GM12878 (cell line): ENCODE measurements at regions not wholly inside any gene's neighbourhood (a gene's known extent, or its start where the extent isn't known, plus 50 kb on each side); places are given as distances from the start of the nearest gene placed in this dataset.

Source experiments
- ATAC-seq: fragments of 200-7000 bp; cut with Tn5 transposase; 3 replicates; pipeline ENCODE4 v1.9.1; 2020; ENCODE audit warnings: mild to moderate bottlenecking, moderate library complexity
- BruUV-seq: library from RNA; stranded (reverse); fragments of 400-500 nt; replicated peaks from 2 replicates; lab custom pipeline; 2021; lab: Mats Ljungman, UMichigan
- CTCF ChIA-PET: fragments of 300-600 bp; sonication (Branson Sonifier 250); formaldehyde crosslinking; extraction: SDS; loops from one replicate; lab custom pipeline; 2021; ENCODE audit warnings: inconsistent platforms; lab: Yijun Ruan, JAX
- POLR2A ChIA-PET: fragments of 350-600 bp; formaldehyde crosslinking; extraction: SDS; loops from one replicate; lab custom pipeline; 2021; ENCODE audit warnings: inconsistent platforms; lab: Charles Lee
- RAD21 ChIA-PET: fragments of 300-600 bp; sonication (Branson Sonifier 250); formaldehyde crosslinking; loops from one replicate; lab custom pipeline; 2023; ENCODE audit warnings: antibody characterized with exemption; ENCODE audit not compliant: unreplicated experiment; lab: Charles Lee
- SMC1A ChIA-PET: fragments of 300-600 bp; sonication (Branson Sonifier 250); formaldehyde crosslinking; loops from one replicate; lab custom pipeline; 2023; ENCODE audit not compliant: unreplicated experiment, uncharacterized antibody; lab: Charles Lee
- DNase-seq: peaks from one replicate; pipeline ENCODE4 v3.0.0-alpha.2; 2011; ENCODE audit warnings: low read depth, low spot score
- FAIRE-seq: peaks from 3 replicates; lab custom pipeline; 2011; peaks lifted over from hg19 to GRCh38; lab: Jason Lieb, UNC
- H2AFZ ChIP-seq: 2 replicates; pipeline ENCODE4 v1.6.0; 2011; ENCODE audit warnings: low read depth, low read length, control low read depth; ENCODE audit not compliant: control insufficient read depth
- H3K27ac ChIP-seq: 2 replicates; pipeline ENCODE4 v1.5.1; 2011; ENCODE audit warnings: control low read depth; ENCODE audit not compliant: control insufficient read depth, insufficient read depth
- H3K27me3 ChIP-seq, 2 experiments: replicated peaks in 1 of 2; 2 replicates each; pipeline versions ENCODE4 v1.6.0 to v1.6.1; 2011; ENCODE audit warnings: low read length in 1 of 2; ENCODE audit not compliant: control insufficient read depth in 2 of 2, insufficient read depth in 2 of 2
- H3K36me3 ChIP-seq, 2 experiments: 2 replicates each; pipeline ENCODE4 v1.5.1; 2011; ENCODE audit warnings: low read length in 1 of 2; ENCODE audit not compliant: control insufficient read depth in 2 of 2, insufficient read depth in 2 of 2
- H3K4me1 ChIP-seq: 2 replicates; pipeline ENCODE4 v1.6.1; 2011; ENCODE audit warnings: mild to moderate bottlenecking, low read length, moderate library complexity, mixed read lengths; ENCODE audit not compliant: control insufficient read depth, insufficient read depth
- H3K4me2 ChIP-seq: 2 replicates; pipeline ENCODE4 v1.6.0; 2011; ENCODE audit warnings: control low read depth; ENCODE audit not compliant: control insufficient read depth, insufficient read depth
- H3K4me3 ChIP-seq: fragments of 200-600 bp; sonication (generic); 2 replicates; pipeline ENCODE4 v1.5.1; 2016
- H3K79me2 ChIP-seq: 2 replicates; pipeline ENCODE4 v1.6.0; 2011; ENCODE audit warnings: low read length; ENCODE audit not compliant: control insufficient read depth, insufficient read depth
- H3K9ac ChIP-seq: 2 replicates; pipeline ENCODE4 v1.8.0; 2011; ENCODE audit warnings: low read length, control low read depth, mixed read lengths; ENCODE audit not compliant: control insufficient read depth, insufficient read depth
- H3K9me3 ChIP-seq: replicated peaks from 3 replicates; pipeline ENCODE4 v1.5.1; 2011; ENCODE audit warnings: mild to moderate bottlenecking, low read length; ENCODE audit not compliant: control insufficient read depth, insufficient read depth
- H4K20me1 ChIP-seq: 2 replicates; pipeline ENCODE4 v1.6.0; 2011; ENCODE audit not compliant: control insufficient read depth, insufficient read depth
- ATF2 ChIP-seq: IDR thresholded peaks from 2 replicates; pipeline ENCODE4 v1.6.1; 2012; ENCODE audit warnings: low read length, inconsistent platforms
- CBX5 ChIP-seq: sonication (generic); IDR thresholded peaks from 2 replicates; pipeline ENCODE4 v1.6.1; 2016; ENCODE audit warnings: low read depth, moderate library complexity, mild to moderate bottlenecking, inconsistent platforms
- CHD2 ChIP-seq: IDR thresholded peaks from 2 replicates; pipeline ENCODE4 v1.6.1; 2011; ENCODE audit warnings: low read depth, low read length, improper control_type of control experiment, borderline replicate concordance
- DPF2 ChIP-seq: fragments of 450-650 bp; IDR thresholded peaks from 2 replicates; pipeline ENCODE4 v1.6.1; 2017; ENCODE audit warnings: mild to moderate bottlenecking
- EED ChIP-seq: sonication (generic); IDR thresholded peaks from 2 replicates; pipeline ENCODE4 v1.6.1; 2016; ENCODE audit warnings: antibody characterized with exemption, low read depth
- EGR1 ChIP-seq, 2 experiments: IDR thresholded peaks; 1 replicate in 1 of 2; 2 replicates in 1 of 2; pipeline ENCODE4 v1.6.1; 2011 to 2012; ENCODE audit warnings: low read depth in 2 of 2, low read length in 2 of 2, borderline replicate concordance in 1 of 2, mild to moderate bottlenecking in 1 of 2, moderate library complexity in 1 of 2
- ETV6 ChIP-seq, 2 experiments: fragments of 450-650 bp in 1 of 2; IDR thresholded peaks in 1 of 2; conservative IDR thresholded peaks in 1 of 2; 2 replicates each; pipeline ENCODE4 v1.6.1; 2014; ENCODE audit warnings: antibody characterized with exemption in 1 of 2, borderline replicate concordance in 1 of 2, low read depth in 1 of 2, mild to moderate bottlenecking in 1 of 2, moderate library complexity in 1 of 2
- KDM1A ChIP-seq: fragments of 200-600 bp; sonication (generic); IDR thresholded peaks from 2 replicates; pipeline ENCODE4 v1.6.1; 2016; ENCODE audit warnings: borderline replicate concordance
- MAX ChIP-seq: IDR thresholded peaks from 2 replicates; pipeline ENCODE4 v1.6.1; 2012; ENCODE audit warnings: low read depth, low read length, improper control_type of control experiment
- MEF2A ChIP-seq: IDR thresholded peaks from 2 replicates; pipeline ENCODE4 v1.6.1; 2011; ENCODE audit warnings: low read depth, mild to moderate bottlenecking, low read length, moderate library complexity; ENCODE audit not compliant: insufficient read depth
- MYC ChIP-seq: IDR thresholded peaks from 2 replicates; pipeline ENCODE4 v1.6.1; 2011; ENCODE audit warnings: mild to moderate bottlenecking, low read length, moderate library complexity, inconsistent platforms; ENCODE audit not compliant: insufficient read depth, insufficient replicate concordance, insufficient read length, severe bottlenecking
- NFXL1 ChIP-seq: fragments of 450-650 bp; IDR thresholded peaks from 2 replicates; pipeline ENCODE4 v1.6.1; 2017; ENCODE audit warnings: antibody characterized with exemption, mild to moderate bottlenecking, borderline replicate concordance
- NR2C1 ChIP-seq: fragments of 450-650 bp; IDR thresholded peaks from 2 replicates; pipeline ENCODE4 v1.6.1; 2017; ENCODE audit warnings: antibody characterized with exemption, mild to moderate bottlenecking, moderate library complexity
- SMAD1 ChIP-seq: fragments of 450-650 bp; IDR thresholded peaks from 2 replicates; pipeline ENCODE4 v1.6.1; 2018; ENCODE audit warnings: mild to moderate bottlenecking, low read depth; ENCODE audit not compliant: partially characterized antibody
- SREBF1 ChIP-seq: IDR thresholded peaks from 2 replicates; pipeline ENCODE4 v1.6.1; 2012; ENCODE audit warnings: mild to moderate bottlenecking, low read length
- ZNF207 ChIP-seq: fragments of 450-650 bp; IDR thresholded peaks from 2 replicates; pipeline ENCODE4 v1.6.1; 2014; ENCODE audit warnings: antibody characterized with exemption, mild to moderate bottlenecking, borderline replicate concordance
- ZNF622 ChIP-seq: fragments of 450-650 bp; IDR thresholded peaks from 2 replicates; pipeline ENCODE4 v1.6.1; 2017; ENCODE audit warnings: mild to moderate bottlenecking, inconsistent platforms
- in situ Hi-C: fragments of 300-500 bp; cut with MboI; formaldehyde crosslinking; loops from 9 replicates; pipeline ENCODE4 v1.14.3; 2018; ENCODE audit warnings: mixed read lengths
- intact Hi-C: fragments of 100-400 bp; cut with micrococcal nuclease; formaldehyde crosslinking; loops from one replicate; pipeline ENCODE4 v1.14.2; 2022; ENCODE audit not compliant: unreplicated experiment

DNA sequence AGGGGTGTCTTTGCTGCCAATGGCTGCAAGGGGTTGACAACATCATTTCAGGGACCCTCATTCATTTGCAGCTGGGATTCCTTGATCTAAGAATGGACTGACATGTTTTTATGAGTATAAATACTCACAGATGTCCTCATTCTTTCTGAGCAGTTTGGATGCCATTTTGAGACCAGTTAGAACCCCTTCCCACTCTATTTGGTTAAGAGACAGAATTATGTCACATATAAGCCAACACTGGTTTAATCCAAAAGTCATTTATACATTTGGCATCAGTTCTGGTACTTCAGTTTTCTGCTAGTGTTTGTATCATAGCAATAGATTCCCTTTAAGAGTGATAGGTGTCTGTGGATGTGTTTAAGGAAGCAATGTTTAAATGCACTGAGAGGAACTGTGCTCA lies 248.8 kb downstream of the SAMD5 start:
- ChIA-PET POLR2A (no interaction called here), CTCF (no interaction called here), RAD21 (no interaction called here), SMC1A (no interaction called here)
- Histone ChIP-seq H4K20me1 (no peaks in the 10 kb centered on the region), H3K4me2 (no peak overlapping the region), H3K9me3 (no peaks in the 10 kb centered on the region), H3K36me3 (no peaks in the 10 kb centered on the region), H2AFZ (no peak overlapping the region), H3K4me3 (no peak overlapping the region), H3K4me1 (no peaks in the 10 kb centered on the region), H3K27me3 (no peaks in the 10 kb centered on the region), H3K9ac (no peak overlapping the region), H3K27ac (no peak overlapping the region), H3K79me2 (no peaks in the 10 kb centered on the region)
- ATAC-seq (no peak), DNase-seq (no peak), FAIRE-seq (no peak)
- intact Hi-C loops (no loop called here), in situ Hi-C loops (no loop called here)
- TF ChIP-seq ZNF622 (no peak), ETV6 (conservative IDR thresholded peaks at IDR 0.05 in 1 of 2, IDR thresholded peaks at IDR 0.05 in 1 of 2; ENCODE audit: borderline replicate concordance in 1 of 2, low read depth in 1 of 2) (no peak), ZNF207 (no peak), MYC (no peak), EED (no peak), SREBF1 (no peak), SMAD1 (no peak), NFXL1 (no peak), DPF2 (no peak), KDM1A (no peak), EGR1 (IDR thresholded peaks at IDR 0.05; ENCODE audit: borderline replicate concordance in 1 of 2, low read depth in 2 of 2, low read length in 2 of 2) (no peak), CBX5 (no peak), MEF2A (no peak), NR2C1 (no peak), MAX (no peak), CHD2 (no peak), ATF2 (no peak)
- BruUV-seq = no TSS peak
